ENCODE measurements at regions not wholly inside any gene's neighbourhood (a gene's known extent, or its start where the extent isn't known, plus 50 kb on each side); places are given as distances from the start of the nearest gene placed in this dataset.

DNA sequence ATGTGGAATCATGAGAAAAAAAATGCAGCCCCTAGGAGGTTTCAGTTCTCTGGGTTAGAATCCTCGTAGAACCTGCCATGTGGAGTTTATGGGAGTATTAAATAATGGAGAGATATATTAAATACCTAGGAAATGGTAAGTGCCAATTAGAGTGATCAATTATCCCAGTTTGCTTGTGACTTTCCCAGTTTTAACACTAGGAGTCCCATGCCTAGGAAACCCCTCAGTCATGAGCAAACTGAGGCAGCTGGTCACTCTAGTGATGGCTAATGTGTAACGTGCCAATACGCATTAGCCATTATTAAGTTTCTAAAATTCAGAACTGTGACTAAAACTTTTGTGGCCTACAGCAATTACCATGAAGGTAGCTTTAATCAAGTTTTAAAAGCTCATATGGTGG lies 720.6 kb downstream of the TAF11L14 start:
- TF ChIP-seq, protein P1, sequence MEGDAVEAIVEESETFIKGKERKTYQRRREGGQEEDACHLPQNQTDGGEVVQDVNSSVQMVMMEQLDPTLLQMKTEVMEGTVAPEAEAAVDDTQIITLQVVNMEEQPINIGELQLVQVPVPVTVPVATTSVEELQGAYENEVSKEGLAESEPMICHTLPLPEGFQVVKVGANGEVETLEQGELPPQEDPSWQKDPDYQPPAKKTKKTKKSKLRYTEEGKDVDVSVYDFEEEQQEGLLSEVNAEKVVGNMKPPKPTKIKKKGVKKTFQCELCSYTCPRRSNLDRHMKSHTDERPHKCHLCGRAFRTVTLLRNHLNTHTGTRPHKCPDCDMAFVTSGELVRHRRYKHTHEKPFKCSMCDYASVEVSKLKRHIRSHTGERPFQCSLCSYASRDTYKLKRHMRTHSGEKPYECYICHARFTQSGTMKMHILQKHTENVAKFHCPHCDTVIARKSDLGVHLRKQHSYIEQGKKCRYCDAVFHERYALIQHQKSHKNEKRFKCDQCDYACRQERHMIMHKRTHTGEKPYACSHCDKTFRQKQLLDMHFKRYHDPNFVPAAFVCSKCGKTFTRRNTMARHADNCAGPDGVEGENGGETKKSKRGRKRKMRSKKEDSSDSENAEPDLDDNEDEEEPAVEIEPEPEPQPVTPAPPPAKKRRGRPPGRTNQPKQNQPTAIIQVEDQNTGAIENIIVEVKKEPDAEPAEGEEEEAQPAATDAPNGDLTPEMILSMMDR (IDR thresholded peaks at IDR 0.05) = no peak
- TF ChIP-seq POLR2AphosphoS5 (IDR thresholded peaks at IDR 0.05; ENCODE audit: insufficient read depth in 1 of 2, low read depth in 1 of 2) (no peak), POLR2A (IDR thresholded peaks at IDR 0.05) (no peak)

Data from vagina (tissue), 2 donors.